Natural killer cell treated with Interleukin-12 subunit alpha and Interleukin-12 subunit beta and Interleukin-15 and Interleukin-18, amount 100 ng/mL, for 72 hours (primary cell): ENCODE measurements at regions not wholly inside any gene's neighbourhood (a gene's known extent, or its start where the extent isn't known, plus 50 kb on each side); places are given as distances from the start of the nearest gene placed in this dataset.

Source experiments
- ATAC-seq, 2 donors: fragments of 150-1000 bp; cut with Tn5 transposase in 1 of 2; sonication (Bioruptor Pico), chemical (Tn5 transposase) in 1 of 2; 2 replicates each; pipeline ENCODE4 v1.10.0; 2021
- DNase-seq: peaks from one replicate; pipeline ENCODE4 v3.0.0; 2022; ENCODE audit warnings: low spot score
- H3K27ac Mint-ChIP-seq, 2 donors: 1 replicate in 1 of 2; 2 replicates in 1 of 2; pipeline ENCODE4 v1.8.0; 2022; ENCODE audit warnings: mixed read lengths in 2 of 2, mild to moderate bottlenecking in 1 of 2, moderate library complexity in 1 of 2
- H3K27me3 Mint-ChIP-seq, 2 donors: 1 replicate in 1 of 2; 2 replicates in 1 of 2; pipeline ENCODE4 v1.8.0; 2022; ENCODE audit warnings: mixed read lengths in 2 of 2
- H3K36me3 Mint-ChIP-seq: one replicate; pipeline ENCODE4 v1.8.0; 2022; ENCODE audit warnings: mixed read lengths
- H3K4me1 Mint-ChIP-seq, 2 donors: 1 replicate in 1 of 2; 2 replicates in 1 of 2; pipeline ENCODE4 v1.8.0; 2022; ENCODE audit warnings: low read depth in 2 of 2, mixed read lengths in 2 of 2, mild to moderate bottlenecking in 1 of 2
- H3K4me3 Mint-ChIP-seq: one replicate; pipeline ENCODE4 v1.8.0; 2022; ENCODE audit warnings: mixed read lengths
- H3K9me3 Mint-ChIP-seq: 2 replicates; pipeline ENCODE4 v1.8.0; 2022; ENCODE audit warnings: mixed read lengths

- H3K27me3 Mint-ChIP-seq = peaks cover 0 to 3% of the 10 kb centered on the region in 2 donors
- ATAC-seq (no peak), DNase-seq (no peak)
- H3K4me3 Mint-ChIP-seq = no peak overlapping the region
- H3K9me3 Mint-ChIP-seq = no peaks in the 10 kb centered on the region
- no peaks in the 10 kb centered on the region for H3K4me1 Mint-ChIP-seq
- no peak overlapping the region for H3K27ac Mint-ChIP-seq
- H3K36me3 Mint-ChIP-seq = no peaks in the 10 kb centered on the region
Observed at GRCh38 chrX:16511796-16512776, 137.9 kb upstream of the S100G start.

DNA sequence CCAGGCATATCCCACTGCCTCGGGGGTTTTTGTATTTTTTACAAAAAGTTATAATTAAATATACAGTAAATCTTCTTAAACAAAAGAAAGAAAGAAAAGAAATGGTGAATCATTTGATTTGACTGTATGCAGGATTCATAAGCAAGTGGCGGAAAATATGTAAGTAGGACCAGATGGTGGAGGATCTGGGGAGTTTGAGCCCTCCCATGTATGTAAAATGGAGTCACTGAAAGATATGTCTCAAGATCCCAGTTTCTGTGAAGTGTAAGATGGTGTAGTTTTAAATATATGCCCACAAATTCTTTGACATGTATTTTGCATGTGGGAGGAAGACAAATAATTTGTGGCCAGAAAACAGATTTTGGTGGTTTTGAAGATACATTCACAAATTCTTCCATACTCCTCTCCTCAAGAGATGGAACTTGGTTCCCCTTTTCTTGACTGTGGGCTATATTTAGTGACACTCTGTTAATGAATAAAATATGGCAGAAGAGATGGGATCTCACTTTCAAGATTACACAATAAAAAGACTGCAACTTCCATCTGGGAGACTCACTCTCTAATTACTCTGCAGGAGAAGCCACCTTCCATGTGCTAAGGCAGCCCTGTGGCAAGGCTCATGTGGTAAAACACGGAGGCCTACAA lies 133.6 kb upstream of the S100G start:
- H3K4me3 Mint-ChIP-seq = no peak overlapping the region
- DNase-seq (no peak), ATAC-seq (no peak)
- H3K27ac Mint-ChIP-seq = no peak overlapping the region
- H3K9me3 Mint-ChIP-seq = no peaks in the 10 kb centered on the region
- H3K4me1 Mint-ChIP-seq = no peaks in the 10 kb centered on the region
- no peaks in the 10 kb centered on the region for H3K36me3 Mint-ChIP-seq
- peaks cover 0 to 5% of the 10 kb centered on the region in 2 donors for H3K27me3 Mint-ChIP-seq

- no peaks in the 10 kb centered on the region for H3K36me3 Mint-ChIP-seq
- no peak for ATAC-seq
- H3K9me3 Mint-ChIP-seq = no peaks in the 10 kb centered on the region
- H3K4me1 Mint-ChIP-seq = no peaks in the 10 kb centered on the region
- H3K4me3 Mint-ChIP-seq = no peak overlapping the region
- H3K27ac Mint-ChIP-seq = no peak overlapping the region
- DNase-seq = no peak
- peaks cover under 1 to 5% of the 10 kb centered on the region in 2 donors for H3K27me3 Mint-ChIP-seq
Observed at GRCh38 chrX:16517039-16517605, 132.8 kb upstream of the S100G start.

- no peaks in the 10 kb centered on the region for H3K36me3 Mint-ChIP-seq
- H3K27me3 Mint-ChIP-seq = peaks cover 5 to 8% of the 10 kb centered on the region in 2 donors
- DNase-seq (no peak), ATAC-seq (no peak)
- no peaks in the 10 kb centered on the region for H3K9me3 Mint-ChIP-seq
- H3K4me1 Mint-ChIP-seq = no peaks in the 10 kb centered on the region
- no peak overlapping the region for H3K27ac Mint-ChIP-seq
- H3K4me3 Mint-ChIP-seq = no peak overlapping the region
Observed at GRCh38 chrX:16518131-16518530, 131.8 kb upstream of the S100G start.

- Mint-ChIP-seq H3K27ac (no peak overlapping the region), H3K36me3 (no peaks in the 10 kb centered on the region), H3K4me3 (no peak overlapping the region), H3K27me3 (peaks cover 5 to 8% of the 10 kb centered on the region in 2 donors), H3K4me1 (peaks cover 6 to 10% of the 10 kb centered on the region in 2 donors), H3K9me3 (no peaks in the 10 kb centered on the region)
- no peak for ATAC-seq
- no peak for DNase-seq
Observed at GRCh38 chrX:16524316-16524715, 125.6 kb upstream of the S100G start.

GRCh38 chrX:16526003-16526402 lies 124.0 kb upstream of the S100G start:
- no peaks in the 10 kb centered on the region for H3K9me3 Mint-ChIP-seq
- peaks cover 4 to 8% of the 10 kb centered on the region in 2 donors for H3K27me3 Mint-ChIP-seq
- no peak for ATAC-seq
- no peaks in the 10 kb centered on the region for H3K36me3 Mint-ChIP-seq
- no peak overlapping the region for H3K4me3 Mint-ChIP-seq
- H3K4me1 Mint-ChIP-seq = peaks cover 6 to 10% of the 10 kb centered on the region in 2 donors
- DNase-seq = no peak
- no peak overlapping the region for H3K27ac Mint-ChIP-seq

DNA sequence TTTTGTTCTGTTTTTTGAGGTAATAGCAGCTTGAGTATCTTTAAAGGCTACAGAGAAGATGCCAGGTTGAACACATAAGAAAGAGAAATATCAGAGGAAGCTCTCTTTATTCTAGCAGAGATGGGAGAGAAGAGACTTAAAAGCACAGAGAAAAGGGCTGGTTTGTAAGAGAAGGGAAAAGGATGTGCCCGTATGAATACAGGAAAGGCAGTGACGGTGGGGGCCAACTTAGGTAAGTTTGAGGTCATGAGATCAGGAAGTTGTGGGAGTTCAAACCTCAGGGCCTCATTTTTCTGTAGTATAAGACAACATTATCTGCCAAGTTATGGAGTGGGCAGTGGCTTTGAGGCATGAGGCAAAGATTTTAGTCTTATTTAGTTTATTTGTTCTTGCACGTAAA lies 121.3 kb upstream of the S100G start:
- ATAC-seq (no peak), DNase-seq (no peak)
- no peak overlapping the region for H3K4me3 Mint-ChIP-seq
- H3K27me3 Mint-ChIP-seq = peaks cover 0 to 4% of the 10 kb centered on the region in 2 donors
- no peaks in the 10 kb centered on the region for H3K9me3 Mint-ChIP-seq
- H3K4me1 Mint-ChIP-seq = peaks cover 6 to 10% of the 10 kb centered on the region in 2 donors
- H3K36me3 Mint-ChIP-seq = no peaks in the 10 kb centered on the region
- H3K27ac Mint-ChIP-seq = no peak overlapping the region
